ENCODE measurements at regions not wholly inside any gene's neighbourhood (a gene's known extent, or its start where the extent isn't known, plus 50 kb on each side); places are given as distances from the start of the nearest gene placed in this dataset.
"Not testable (repeated sequence)": the region's sequence is repeated elsewhere in the genome, so short reads cannot be mapped to it uniquely, and the experiment has no call there.

DNA sequence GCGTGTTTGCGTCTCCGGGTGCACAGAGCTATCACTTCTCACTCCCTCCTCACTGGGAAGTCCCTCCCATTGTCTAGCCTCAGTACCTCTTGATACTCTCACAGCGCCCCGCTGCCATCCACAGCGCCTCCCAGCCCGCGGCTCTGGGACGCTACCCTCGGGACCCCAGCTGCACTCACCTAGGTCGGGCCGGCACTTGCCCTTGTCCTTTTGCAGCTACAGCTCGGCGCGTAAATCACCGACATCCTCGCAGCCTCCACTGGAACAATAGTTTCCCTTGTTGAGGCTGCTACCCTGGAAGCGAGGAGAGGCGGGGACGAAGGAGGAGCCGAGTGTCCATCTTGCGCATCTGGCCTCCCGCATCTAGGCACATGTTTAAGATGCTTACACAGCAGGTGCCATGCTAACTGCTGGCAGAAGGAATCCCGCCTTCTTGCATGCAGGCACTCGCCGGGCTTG lies 269.5 kb upstream of the HSFY2 start:
- DNase-seq = no peak

DNA sequence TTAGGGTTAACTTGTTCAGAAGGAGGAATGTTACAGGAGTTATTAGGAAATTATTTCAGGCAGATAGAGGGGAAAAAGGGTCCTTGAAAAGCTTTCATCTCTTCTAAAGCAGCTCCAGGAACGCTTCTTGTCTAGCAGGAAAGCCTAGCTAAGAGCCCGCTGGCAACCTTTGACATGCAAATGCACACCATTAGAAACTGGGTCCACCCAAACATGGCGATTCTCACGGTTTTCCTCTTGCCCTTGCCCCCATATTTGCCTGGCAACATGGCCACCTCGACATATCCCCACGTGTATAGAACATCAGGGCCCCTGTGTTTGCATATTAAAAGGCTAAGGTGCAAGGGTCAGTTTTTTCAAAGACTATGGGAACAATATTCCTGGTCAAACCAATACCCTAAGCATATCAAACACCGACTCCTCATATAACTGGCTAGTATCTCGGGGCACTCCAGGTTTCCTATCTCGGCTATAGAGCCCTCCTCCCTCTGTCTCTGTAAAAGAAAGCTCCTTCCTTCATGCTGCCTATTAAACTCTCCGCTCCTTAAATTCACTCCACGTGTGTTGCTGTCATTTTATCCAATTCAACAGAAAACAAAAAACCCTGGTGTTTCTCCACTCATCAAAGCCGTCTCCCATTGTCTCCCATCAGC lies 268.9 kb upstream of the HSFY2 start:
- no peak for DNase-seq

DNA sequence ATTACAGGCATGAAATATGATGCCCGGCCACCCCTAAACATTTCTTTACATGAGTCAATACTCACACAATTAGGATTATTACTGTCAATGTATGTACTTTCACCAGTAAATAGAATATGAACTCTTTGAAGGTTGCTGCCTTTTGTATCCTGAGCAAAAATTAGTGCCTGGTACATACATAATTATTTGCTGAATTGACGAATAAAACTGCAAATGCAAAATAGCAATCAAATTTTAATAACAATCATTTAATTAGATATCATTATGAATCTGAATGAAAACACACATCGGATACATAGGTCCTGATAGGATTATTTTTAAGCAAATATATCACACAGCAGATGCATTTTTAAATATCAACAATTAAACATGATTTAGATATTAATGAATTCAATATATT lies 253.1 kb upstream of the HSFY2 start:
- DNase-seq = no peak

DNA sequence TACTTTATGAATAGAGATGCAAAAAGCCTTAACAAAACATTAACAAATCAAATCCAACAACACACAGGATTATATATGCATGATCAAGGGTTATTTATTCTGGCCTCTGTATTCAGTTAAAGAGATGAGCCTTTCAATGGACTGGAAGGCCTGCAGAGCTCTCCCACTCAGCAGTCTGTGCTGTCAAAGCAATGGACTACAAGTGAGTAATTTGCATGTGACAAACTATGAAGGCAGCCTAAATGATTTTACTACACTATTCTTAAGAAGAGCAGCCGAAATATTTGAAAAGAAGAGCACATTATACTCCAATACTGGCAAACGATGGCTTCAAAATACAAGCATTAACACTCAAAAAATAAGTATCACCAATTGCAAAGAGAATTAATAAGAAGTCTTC lies 250.4 kb upstream of the HSFY2 start:
- DNase-seq = no peak

DNA sequence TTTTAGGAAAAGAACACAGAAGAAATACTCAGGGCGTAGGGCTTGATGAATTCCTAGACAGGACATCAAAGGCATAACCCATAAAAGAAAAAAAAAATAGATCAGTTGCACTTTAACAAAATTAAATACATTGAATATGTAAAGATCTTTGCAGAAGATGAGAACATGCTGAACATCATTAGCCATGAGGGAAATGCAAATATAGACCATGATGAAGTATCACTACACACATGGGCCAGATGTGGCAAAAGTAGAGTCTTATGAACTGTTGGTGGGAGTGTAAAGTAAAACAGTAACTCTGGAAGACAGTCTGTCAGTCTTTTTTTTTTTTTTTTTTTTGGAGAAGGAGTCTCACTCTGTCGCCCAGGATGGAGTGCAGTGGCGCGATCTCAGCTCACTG lies 246.7 kb upstream of the HSFY2 start:
- no peak for DNase-seq

DNA sequence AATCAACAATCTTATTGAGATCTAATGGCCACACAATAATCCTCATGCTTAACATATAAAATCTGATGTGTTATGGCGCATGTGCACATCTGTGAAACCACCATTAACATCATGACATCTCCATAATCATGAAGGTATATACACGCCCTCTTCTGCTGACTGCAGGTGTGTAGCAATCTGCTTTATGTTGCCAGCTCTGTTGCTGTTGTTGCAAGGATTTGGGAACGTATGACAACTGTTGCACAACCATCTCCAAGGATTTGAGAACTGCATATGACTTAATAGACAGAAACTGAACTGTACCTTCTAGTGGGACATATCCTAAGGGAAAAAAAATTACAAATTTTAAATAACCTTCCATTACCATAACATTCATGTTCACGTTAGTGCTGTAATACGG lies 243.5 kb upstream of the HSFY2 start:
- DNase-seq = no peak

DNA sequence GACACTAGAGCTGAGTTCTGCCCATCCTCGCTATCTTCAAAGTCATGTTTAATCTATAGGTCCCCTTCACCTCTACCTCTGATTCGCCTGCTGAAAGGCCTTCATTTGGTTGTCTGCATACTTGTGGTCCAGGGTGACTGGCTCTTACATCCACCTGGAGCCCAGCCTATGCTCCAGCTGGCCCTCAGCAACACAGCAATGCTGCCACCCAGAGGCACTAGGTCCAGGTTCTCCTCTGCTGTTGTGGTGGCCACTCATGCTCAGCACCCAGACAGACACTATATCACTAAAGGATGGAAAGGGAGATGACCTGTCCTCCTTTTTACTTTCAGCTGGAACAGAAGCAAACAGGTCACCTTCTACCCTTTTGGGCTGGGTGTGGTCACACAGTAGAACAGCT lies 242.3 kb upstream of the HSFY2 start:
- no peak for DNase-seq

DNA sequence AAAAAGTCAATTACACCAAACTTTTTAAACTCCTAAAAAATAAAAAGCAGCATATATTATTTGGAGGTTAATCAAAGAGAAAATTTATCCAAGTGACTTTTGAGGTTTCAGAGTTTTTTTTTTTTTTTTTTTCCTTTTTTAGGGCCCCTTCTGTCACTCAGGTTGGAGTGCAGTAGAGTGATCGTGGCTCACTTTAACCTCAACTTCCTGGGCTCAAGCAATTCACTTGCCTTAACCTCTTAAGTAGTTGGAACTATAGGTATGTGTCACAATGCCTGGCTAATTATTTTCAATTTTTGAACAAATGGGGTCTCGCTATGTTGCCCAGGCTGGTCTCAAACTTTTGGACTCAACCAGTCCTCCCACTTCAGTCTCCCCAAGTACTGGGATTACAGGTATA lies 241.7 kb upstream of the HSFY2 start:
- no peak for DNase-seq

DNA sequence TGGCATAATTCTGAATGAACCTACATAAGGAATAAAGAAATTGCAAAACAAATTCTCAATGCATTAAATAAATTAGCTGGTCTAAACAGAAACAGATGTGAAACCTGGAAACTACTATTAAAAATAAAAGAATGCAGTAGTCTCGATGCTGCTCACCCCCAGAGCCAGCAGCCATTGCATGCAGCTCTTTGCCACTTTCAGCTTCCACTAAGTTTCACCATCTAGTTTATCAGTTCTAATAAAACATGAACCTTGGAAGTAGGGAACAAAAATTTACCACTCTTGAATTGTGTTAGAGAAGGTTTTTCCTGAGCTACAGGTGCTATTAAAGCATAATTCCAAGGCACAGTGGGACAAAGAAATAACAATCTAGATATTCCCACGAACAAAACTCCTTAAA lies 239.4 kb upstream of the HSFY2 start:
- no peak for DNase-seq

DNA sequence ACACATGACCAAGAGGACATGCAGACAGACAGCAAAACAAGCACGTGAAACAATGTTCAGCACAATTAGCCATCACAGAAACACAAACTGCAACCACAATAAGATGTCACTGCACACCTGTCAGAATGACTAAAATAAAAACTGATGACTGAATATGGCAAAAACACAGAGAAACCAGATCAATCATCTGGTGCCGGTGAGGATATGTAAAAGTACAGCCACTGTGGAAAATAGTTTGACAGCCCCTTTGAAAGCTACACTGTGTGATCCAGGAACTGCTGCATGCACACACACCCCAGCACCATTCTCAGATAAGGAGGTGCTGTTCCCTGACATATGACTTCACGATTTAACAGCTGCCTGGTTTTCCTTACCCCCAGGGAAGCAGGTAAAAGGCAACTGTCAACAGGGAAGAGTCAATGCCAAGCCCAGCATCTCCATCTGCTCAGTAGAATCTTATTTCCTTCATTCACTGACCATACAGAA lies 238.1 kb upstream of the HSFY2 start:
- no peak for DNase-seq

DNA sequence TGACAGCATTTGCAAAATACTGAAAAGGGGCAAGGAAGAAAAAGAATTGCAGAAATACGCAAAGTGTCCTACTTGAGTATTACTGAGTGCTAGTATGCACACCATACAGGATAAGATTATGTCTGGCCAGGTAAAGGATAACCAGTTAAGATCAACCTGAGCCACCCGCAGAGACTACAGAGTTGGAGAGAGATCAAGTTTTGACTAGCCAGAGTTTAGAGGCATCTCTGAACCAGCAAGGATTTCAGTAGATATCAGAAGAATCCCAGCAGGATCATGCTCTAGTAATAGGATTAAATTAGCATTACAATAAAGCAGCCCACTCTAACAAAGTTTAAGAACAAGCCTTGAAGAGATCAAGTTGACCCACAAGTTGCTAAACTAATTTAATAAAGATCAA lies 232.7 kb upstream of the HSFY2 start:
- no peak for DNase-seq

DNA sequence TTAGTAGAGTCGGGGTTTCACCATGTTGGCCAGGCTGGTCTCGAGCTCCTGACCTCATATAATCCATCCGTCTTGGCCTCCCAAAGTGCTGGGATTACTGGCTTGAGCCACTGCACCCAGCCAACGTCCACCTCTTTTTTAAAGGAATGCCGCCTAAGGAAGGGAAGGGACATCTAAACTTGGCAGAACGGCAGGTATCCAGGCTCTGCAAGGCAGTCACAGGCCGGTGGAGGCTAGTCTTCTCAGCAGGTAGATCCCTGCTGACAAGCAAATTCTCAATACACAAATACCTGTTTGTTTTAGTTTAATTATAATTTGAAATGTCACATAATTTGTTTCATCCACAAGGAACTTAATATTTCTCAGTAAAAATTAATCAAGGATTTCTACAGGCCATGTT lies 232.0 kb upstream of the HSFY2 start:
- no peak for DNase-seq

DNA sequence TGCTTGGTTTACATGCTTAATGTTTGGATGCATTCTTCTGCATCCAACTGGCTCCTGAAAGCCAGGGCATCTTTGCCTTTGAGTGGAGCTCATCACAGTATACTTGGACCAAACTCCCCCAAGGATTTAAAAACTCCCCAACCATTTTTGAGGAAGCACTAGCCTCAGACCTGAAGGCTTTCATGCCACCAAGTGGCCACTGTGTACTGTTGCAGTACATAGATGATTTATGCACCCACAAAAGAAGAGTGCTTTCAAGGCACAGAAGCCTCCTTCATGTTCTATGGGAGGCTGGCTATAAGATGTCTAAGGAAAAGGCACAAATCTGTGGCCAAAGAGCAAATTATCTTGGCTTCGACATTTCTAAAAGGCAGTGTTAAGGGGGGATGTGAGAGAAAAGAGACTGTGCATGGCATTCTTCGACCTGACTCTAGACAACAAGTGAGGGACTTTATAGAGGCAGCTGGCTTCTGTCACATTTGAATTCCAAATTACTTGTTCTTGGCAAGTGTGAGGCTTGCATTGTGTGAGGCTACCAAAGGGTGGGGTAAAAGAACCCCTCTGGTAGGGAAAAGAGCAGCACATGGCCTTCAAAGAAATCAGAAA lies 224.2 kb upstream of the HSFY2 start:
- DNase-seq = no peak

DNA sequence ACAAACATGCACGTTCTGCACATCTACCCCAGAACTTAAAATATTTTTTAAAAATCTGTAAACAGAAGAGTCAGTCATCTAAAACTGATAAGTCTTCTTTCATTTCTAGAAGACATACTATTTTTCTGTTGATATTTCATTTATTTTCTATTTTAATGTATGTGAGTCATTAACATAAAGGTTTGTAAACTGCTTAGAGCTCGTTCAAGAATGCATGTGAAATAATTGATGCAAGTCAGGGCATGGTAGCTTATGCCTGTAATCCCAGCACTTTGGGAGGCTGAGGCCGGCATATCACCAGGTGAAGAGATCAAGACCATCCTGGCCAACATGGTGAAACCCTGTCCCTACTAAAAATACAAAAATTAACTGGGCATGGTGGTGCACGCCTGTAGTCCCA lies 219.9 kb upstream of the HSFY2 start:
- DNase-seq = no peak

DNA sequence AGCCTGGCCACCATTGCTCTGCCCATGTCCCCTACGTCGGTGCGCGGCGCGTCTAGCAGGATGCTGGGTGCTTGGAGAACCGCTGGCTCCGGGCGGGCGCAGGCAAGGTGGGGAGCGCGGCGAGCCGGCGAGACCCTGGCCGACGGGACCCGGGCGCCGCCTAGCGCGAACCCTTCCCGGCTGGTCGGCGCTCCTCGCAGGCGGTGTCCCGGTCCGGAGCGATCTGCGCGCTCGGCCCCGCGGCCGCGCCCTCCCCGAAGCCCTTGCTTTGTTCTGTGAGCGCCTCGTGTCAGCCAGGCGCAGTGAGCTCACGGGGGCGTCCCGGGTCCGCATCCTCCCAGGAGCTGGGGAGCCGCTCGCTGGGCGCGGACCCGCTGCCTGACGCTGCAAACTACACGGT lies 219.1 kb upstream of the HSFY2 start:
- not testable (repeated sequence) for DNase-seq

DNA sequence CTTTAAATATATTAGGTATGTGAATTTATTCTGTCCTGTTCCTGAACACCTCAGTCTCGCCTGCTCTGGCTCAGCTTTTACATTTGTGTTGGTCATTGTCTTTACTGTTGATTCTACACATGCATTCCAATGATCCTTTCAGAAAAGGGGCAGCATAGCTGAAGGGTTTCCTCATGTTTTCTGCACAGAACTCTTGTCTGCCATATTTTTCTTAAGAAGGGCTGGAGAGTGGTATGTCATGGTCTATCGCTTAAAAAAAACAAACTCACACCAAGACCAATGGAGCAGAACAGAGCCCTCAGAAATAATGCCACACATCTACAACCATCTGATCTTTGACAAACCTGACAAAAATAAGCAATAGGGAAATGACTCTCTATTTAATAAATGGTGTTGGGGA lies 215.8 kb upstream of the HSFY2 start:
- no peak for DNase-seq

DNA sequence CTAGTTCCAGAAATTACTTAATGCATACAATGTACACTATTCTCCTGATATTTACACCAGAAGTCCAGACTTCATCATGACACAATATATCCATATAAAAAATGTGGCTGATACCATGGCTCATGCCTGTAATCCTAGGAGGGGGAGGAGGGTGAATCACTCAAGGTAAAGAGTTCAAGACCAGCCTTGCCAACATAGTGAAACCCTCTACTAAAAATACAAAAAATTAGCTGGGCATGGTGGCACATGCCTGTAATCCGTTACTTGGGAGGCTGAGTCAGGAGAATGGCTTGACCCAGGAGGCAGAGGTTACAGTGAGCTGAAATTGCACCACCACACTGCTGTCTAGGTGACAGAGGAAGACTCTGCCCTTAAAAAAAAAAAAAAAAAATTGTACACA lies 192.5 kb upstream of the HSFY2 start:
- DNase-seq = no peak

DNA sequence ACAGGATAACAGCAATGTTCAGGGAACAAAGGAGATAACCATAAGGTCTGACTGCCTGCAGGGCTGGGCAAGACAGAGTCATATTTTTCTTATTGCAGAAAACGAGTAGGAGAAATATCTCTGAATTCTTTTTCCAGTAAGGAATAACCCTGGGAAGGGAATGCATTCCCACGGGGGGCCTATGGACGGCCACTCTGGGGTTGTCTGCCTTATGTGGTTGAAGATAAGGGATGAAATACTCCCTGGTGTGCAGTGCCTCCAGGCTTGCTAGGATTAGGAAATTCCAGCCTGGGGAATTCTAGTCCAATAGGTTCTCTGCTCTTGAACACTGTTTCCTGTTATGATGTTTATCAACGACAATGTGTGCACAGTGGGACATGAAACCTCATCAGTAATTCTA lies 185.3 kb upstream of the HSFY2 start:
- no peak for DNase-seq

DNA sequence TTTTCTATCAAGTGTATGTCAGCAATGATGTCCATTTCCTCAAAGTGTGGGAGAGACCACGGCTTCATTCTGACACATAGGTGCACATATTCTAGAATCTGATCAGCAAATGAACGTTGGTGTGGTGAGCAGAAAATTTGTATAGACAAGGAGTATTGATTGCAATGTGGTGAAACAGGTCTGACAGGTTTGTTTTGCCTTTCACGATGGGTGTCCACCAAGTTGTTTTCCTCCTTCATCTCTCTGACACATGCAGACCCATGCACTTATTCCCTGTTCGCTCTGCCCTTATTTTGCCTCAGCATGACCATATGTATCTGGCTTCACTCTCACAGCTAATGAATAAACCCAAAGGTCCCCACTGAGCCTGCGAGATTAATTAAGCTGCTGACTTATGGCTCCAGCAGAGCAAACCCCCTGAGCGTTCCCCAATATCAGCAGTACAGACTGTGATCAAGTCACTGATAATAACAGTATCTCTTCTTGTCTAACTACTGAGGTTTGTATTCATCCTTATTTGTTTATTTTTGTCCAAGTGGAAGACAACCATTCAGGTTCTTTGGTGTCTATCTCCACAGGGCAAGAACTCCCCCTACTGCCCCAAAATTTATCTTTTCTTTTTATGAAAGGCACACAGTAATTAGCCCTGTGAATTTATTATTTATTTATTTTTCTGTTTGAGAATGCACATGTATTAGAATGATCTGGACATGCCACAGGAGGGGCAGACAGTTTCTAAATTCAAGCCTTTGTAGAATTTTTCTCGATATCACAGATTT lies 178.3 kb upstream of the HSFY2 start:
- no peak for DNase-seq

DNA sequence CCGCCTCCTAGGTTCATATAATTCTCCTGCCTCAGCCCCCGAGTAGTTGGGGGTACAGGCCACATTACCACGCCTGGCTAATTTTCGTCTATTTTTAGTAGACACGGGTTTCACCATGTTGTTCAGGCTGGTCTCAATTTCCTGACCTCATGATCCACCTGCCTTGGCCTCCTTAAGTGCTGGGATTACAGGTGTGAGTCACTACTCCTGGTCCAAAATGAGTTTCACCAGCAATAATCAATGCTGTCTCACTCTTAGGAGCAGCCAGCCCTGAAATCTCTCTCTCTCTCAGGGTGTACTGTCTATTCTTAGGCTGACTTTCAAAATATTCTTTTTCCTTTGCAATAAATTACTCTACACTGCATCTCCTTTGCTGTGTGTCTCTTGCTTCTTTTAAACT lies 177.5 kb upstream of the HSFY2 start:
- DNase-seq = no peak

DNA sequence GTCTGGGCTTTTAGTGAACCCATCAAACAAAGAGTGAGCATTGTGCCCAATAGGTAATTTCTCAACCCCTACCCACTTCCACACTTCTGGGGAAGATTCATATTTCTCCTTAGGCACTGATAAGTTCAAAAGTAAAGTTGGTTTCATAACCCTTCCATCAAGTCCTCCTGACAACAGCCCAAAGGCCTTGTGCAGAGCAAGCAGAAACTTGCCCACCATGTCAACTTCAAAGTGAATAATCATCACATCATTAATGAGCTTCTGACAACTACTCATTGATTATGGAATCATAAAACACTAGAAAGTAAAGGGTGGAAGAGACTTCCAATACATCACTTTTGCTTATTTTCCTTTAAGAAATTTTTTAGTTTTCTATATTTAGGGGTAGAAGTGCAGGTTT lies 163.3 kb upstream of the HSFY2 start:
- DNase-seq = no peak

DNA sequence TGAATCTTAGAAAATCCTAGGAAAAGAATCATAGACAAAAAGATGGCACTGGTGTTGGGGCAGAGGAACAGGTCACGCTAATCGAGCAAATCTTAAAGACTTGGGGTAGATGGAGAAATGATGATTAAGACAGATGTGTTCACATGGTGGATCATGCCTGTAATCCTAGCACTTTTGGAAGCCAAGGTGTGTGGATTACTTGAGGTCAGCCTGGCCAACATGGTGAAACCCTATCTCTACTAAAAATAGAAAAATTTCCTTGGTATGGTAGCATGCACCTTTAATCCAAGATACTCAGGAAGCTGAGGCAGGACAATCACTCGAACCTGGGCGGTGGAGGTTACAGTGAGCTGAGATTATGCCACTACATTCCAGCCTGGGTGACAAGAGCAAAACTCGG lies 145.7 kb upstream of the HSFY2 start:
- no peak for DNase-seq

DNA sequence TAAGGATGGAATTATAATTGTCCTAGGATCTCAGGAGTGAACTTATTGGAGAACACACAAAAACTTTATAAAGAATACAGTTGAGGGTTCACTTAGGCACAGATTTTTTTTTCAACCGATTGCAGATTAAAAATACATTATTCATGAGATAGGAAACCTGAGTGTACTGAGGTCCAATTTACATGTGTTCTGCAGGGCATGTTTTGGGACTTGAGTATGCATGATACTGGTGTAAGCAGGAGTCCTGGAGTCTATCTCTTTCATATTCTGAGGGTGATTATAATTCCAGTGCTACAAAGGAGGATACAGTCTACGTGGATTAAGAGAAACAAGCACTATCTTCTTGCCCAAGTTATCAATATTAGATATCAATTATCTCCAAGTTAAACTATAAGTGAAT lies 139.3 kb upstream of the HSFY2 start:
- no peak for DNase-seq

DNA sequence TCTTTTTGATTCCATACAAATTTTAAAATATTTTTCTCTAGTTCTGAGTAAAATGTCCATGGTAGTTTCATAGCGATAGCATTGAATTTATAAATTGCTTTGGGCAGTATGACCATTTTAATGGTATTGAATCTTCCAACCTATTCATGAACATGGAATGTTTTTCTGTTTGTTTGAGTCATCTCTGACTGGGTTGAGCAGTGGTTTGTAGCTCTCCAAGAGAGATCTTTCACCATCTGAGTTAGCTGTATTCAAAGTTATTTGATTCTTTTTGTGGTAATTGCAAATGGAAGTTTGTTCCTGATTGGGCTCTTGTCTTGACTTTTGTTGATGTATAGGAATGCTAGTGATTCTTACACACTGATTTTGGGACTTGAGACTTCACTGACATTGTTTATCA lies 136.3 kb upstream of the HSFY2 start:
- DNase-seq = no peak

Measured in activated CD4-positive, alpha-beta T cell treated with anti-CD3 and anti-CD28 coated beads for 1 hour (primary cell).